Tibial artery (tissue), 4 donors: ENCODE measurements at regions not wholly inside any gene's neighbourhood (a gene's known extent, or its start where the extent isn't known, plus 50 kb on each side); places are given as distances from the start of the nearest gene placed in this dataset.

Experiments
- DNase-seq, 2 donors: peaks; one replicate each; pipeline ENCODE4 v3.0.0-alpha.2; 2019
- H3K27ac ChIP-seq, 2 donors: fragments of 200-600 bp; sonication (generic) in 1 of 2; 1 replicate in 1 of 2; 2 replicates in 1 of 2; pipeline ENCODE4 v1.5.1; 2018 to 2019; ENCODE audit warnings: mild to moderate bottlenecking in 1 of 2
- H3K27me3 ChIP-seq, 2 donors: fragments of 200-600 bp; sonication (generic) in 1 of 2; one replicate each; pipeline versions ENCODE4 v1.5.1 to v1.6.0; 2016 to 2019
- H3K36me3 ChIP-seq, 3 donors: fragments of 200-600 bp; sonication (generic) in 2 of 3; one replicate each; pipeline ENCODE4 v1.5.1; 2016 to 2019; ENCODE audit warnings: mild to moderate bottlenecking in 2 of 3
- H3K4me1 ChIP-seq, 4 donors: fragments of 200-600 bp; sonication (generic) in 2 of 4; 1 replicate in 3 of 4; 2 replicates in 1 of 4; pipeline ENCODE4 v1.5.1; 2016 to 2019
- H3K4me3 ChIP-seq, 2 donors: fragments of 200-600 bp; sonication (generic) in 1 of 2; 1 replicate in 1 of 2; 2 replicates in 1 of 2; pipeline ENCODE4 v1.5.1; 2018 to 2019; ENCODE audit warnings: mild to moderate bottlenecking in 2 of 2
- H3K9me3 ChIP-seq, 3 donors: fragments of 200-600 bp; sonication (generic) in 1 of 3; one replicate each; pipeline ENCODE4 v1.5.1; 2016 to 2019
- intact Hi-C: fragments of 100-400 bp; cut with DNase I; formaldehyde crosslinking; loops from one replicate; pipeline ENCODE4 v1.15.0; 2023; ENCODE audit warnings: low total_unique reads
- TF ChIP-seq, protein P1 (sequence below), 2 experiments: fragments of 200-600 bp in 1 of 2; fragments of 450-650 bp in 1 of 2; IDR thresholded peaks; one replicate each; pipeline ENCODE4 v1.5.1; 2017 to 2019; ENCODE audit warnings: antibody characterized with exemption in 2 of 2, mild to moderate bottlenecking in 1 of 2, moderate library complexity in 1 of 2

DNA sequence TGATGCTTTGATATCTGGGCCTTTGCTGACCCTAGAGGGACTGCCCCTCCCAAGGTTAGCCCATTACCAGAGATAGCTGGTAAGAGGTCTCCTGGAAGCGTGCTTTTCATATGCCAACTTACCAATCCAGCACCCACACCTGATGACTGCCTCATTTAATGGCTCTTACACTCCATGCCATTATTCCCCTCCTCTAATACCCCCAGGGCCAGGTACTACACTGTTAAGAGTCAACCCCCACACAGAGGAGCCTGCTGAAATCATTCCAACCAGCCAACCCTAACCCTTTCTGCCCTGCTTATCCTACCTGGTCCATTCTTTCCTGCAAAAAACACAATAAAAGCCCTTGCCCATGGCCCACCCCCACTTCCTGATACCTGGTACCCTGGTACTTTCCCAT, 736.8 kb upstream of the SLC35B3 start:
- Histone ChIP-seq H3K4me3 (no peak overlapping the region), H3K9me3 (no peaks in the 10 kb centered on the region), H3K27ac (no peak overlapping the region), H3K36me3 (no peaks in the 10 kb centered on the region), H3K27me3 (no peaks in the 10 kb centered on the region), H3K4me1 (no peaks in the 10 kb centered on the region)
- TF ChIP-seq, protein P1, sequence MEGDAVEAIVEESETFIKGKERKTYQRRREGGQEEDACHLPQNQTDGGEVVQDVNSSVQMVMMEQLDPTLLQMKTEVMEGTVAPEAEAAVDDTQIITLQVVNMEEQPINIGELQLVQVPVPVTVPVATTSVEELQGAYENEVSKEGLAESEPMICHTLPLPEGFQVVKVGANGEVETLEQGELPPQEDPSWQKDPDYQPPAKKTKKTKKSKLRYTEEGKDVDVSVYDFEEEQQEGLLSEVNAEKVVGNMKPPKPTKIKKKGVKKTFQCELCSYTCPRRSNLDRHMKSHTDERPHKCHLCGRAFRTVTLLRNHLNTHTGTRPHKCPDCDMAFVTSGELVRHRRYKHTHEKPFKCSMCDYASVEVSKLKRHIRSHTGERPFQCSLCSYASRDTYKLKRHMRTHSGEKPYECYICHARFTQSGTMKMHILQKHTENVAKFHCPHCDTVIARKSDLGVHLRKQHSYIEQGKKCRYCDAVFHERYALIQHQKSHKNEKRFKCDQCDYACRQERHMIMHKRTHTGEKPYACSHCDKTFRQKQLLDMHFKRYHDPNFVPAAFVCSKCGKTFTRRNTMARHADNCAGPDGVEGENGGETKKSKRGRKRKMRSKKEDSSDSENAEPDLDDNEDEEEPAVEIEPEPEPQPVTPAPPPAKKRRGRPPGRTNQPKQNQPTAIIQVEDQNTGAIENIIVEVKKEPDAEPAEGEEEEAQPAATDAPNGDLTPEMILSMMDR (IDR thresholded peaks at IDR 0.05): no peak
- DNase-seq: no peak
- intact Hi-C loops: no loop called here

DNA sequence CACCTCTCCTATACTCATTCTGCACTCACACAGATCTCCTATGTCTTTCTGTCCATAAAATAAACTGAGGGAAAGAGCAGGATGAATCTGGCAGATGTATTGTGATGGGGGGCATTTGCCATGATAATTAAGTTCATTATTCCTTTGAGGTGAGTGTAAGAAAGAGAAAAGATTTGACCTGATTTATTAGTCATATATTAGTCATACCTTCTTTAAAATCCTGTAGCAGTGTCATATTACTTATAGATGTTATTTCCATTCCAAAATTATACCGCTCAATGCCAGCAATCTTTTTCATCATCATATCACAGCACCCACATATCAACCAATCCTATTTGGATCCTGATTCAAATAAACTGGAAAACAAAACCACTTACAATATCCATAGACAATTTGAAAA, 733.3 kb upstream of the SLC35B3 start:
- Histone ChIP-seq H3K36me3 (no peaks in the 10 kb centered on the region), H3K27me3 (no peaks in the 10 kb centered on the region), H3K27ac (no peak overlapping the region), H3K9me3 (no peaks in the 10 kb centered on the region), H3K4me1 (no peaks in the 10 kb centered on the region), H3K4me3 (no peak overlapping the region)
- intact Hi-C loops: no loop called here
- TF ChIP-seq, protein P1 (IDR thresholded peaks at IDR 0.05): no peak
- DNase-seq: no peak

DNA sequence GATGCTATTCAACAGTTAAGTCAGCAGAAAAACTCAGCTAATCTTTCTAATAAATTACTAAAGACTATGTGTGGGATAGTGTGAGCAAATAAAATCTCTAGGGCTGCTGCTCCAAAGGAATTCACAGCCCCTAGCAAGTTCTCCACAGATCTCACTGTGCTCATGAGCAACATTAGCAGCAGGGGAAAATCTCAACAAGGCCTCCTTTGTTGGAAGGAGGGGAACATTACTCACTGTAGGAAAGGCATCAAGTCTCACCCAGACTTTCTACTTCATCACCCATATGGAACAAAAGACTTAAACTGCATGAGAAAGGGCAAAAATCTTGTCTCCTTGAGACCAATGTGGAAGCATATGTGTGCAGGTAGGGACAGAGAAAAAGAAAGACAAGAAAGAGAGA, 726.4 kb upstream of the SLC35B3 start:
- H3K4me1 ChIP-seq: no peaks in the 10 kb centered on the region
- no peak for DNase-seq
- no peak overlapping the region for H3K27ac ChIP-seq
- H3K27me3 ChIP-seq: no peaks in the 10 kb centered on the region
- H3K36me3 ChIP-seq: no peaks in the 10 kb centered on the region
- peaks cover 0 to 8% (median 0%) of the 10 kb centered on the region in 3 donors for H3K9me3 ChIP-seq
- intact Hi-C loops: no loop called here
- TF ChIP-seq, protein P1 (IDR thresholded peaks at IDR 0.05): no peak
- no peak overlapping the region for H3K4me3 ChIP-seq

DNA sequence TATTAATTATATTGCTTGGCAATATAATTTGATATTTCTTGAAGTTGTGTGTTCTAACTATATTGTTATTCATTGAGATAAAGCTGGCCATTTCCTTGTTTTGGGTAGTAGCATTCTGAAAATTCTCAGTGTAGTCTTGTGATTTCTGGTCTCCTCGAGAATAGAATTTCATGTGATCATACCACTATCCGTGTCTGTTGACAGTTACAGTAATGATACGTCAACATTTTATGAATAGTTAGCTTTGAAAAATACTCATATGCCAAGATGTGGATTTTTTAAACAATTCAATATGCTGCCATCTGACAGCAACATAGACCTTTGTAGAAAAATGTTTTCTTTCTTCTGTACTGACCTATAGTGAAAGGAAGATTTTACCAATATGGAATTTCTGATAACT, 723.7 kb upstream of the SLC35B3 start:
- Histone ChIP-seq H3K9me3 (peaks cover 0 to 8% (median 0%) of the 10 kb centered on the region in 3 donors), H3K27ac (no peak overlapping the region), H3K27me3 (no peaks in the 10 kb centered on the region), H3K4me3 (no peak overlapping the region), H3K4me1 (no peaks in the 10 kb centered on the region), H3K36me3 (no peaks in the 10 kb centered on the region)
- TF ChIP-seq, protein P1 (IDR thresholded peaks at IDR 0.05): no peak
- intact Hi-C loops: no loop called here
- no peak for DNase-seq

DNA sequence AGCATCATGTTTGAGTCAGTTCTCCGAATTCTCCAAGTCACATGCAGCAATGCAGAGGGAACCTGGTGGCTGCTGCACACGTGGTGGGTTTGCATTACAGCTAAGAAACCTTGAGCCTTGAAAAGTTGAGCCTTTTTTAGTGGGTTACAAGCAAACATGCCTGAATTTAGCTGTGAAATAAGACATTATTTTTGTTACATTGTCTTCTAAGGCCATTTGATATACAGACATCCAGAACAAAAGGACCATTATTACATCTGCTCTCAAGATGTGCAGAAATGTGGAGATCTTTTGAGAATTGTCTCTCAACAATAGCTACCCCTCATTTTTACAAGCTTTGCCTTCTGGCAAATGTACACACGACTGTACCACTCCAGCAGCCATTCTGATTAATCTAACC, 720.5 kb upstream of the SLC35B3 start:
- Histone ChIP-seq H3K4me3 (no peak overlapping the region), H3K27me3 (no peaks in the 10 kb centered on the region), H3K27ac (no peak overlapping the region), H3K4me1 (no peaks in the 10 kb centered on the region), H3K36me3 (no peaks in the 10 kb centered on the region), H3K9me3 (no peaks in the 10 kb centered on the region)
- no peak for DNase-seq
- TF ChIP-seq, protein P1 (IDR thresholded peaks at IDR 0.05): no peak
- intact Hi-C loops: no loop called here

DNA sequence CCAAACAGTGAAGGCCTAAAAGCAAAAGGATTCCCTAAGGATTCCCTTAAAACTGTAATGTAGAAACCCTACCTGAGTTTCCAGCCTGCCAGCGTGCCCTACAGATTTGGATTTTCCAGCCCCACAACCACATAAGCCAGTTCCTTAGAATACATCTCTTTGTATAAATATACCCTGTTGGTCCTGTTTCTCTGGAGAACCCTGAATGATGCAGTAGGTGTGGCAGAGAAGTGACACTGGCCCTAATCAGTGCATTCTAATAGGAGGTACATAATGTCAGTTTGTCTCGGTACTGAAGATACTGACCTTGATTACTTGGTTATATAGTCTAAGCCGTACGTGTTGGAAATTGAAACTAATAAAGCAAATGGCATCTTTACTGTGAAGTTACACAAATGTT, 707.8 kb upstream of the SLC35B3 start:
- Histone ChIP-seq H3K27me3 (no peaks in the 10 kb centered on the region), H3K4me3 (no peak overlapping the region), H3K27ac (no peak overlapping the region), H3K36me3 (no peaks in the 10 kb centered on the region), H3K4me1 (peaks cover 0 to 7% (median 0%) of the 10 kb centered on the region in 4 donors), H3K9me3 (peaks cover 0 to 6% (median 4%) of the 10 kb centered on the region in 3 donors)
- TF ChIP-seq, protein P1 (IDR thresholded peaks at IDR 0.05): no peak
- no peak for DNase-seq
- intact Hi-C loops: no loop called here
